ENCODE measurements at regions not wholly inside any gene's neighbourhood (a gene's known extent, or its start where the extent isn't known, plus 50 kb on each side); places are given as distances from the start of the nearest gene placed in this dataset.

DNA sequence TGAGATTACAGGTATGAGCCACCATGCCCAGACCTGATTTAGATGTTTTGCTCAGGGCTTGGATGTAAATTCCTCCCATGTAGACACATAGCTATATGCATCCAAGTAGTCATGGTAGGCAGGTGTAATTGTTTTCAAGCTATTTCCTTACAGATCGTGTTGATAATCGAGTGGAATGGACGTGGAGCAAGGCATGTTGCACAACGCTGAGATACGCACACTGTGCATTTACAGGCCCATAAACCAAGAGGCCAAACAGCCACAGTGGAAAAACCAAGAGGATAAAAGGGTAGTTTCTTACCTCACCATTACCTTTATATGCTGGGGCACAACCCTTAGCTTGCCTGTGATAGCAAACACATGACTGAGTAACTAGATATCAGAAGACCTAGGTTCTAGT is 51.0 kb upstream of the ADGRF1 start:
- H2AFZ ChIP-seq (ENCODE audit: low read length), result no peak overlapping the region
- no peaks in the 10 kb centered on the region for H3K9me3 ChIP-seq (ENCODE audit: low read length)
- no peaks in the 10 kb centered on the region for H3K4me1 ChIP-seq (ENCODE audit: insufficient read depth, low read length, severe bottlenecking)
- no peaks in the 10 kb centered on the region for H3K36me3 ChIP-seq (ENCODE audit: insufficient read depth, low read length)
- H3K79me2 ChIP-seq (ENCODE audit: insufficient read depth, low read length), result no peaks in the 10 kb centered on the region
- H3K9me2 ChIP-seq (ENCODE audit: low read depth, low read length), result no peaks in the 10 kb centered on the region
- no peaks in the 10 kb centered on the region for H4K20me1 ChIP-seq (ENCODE audit: insufficient read depth, low read length)
- H3K9ac ChIP-seq (ENCODE audit: low read length), result no peak overlapping the region
- TF ChIP-seq EZH2 (IDR thresholded peaks at IDR 0.05; ENCODE audit: borderline replicate concordance, low read length), result no peak
- no peak for TF ChIP-seq CTCF (IDR thresholded peaks at IDR 0.05; ENCODE audit: low read length)
- no peak overlapping the region for H3K4me3 ChIP-seq (ENCODE audit: low read depth, low read length, poor library complexity, severe bottlenecking)
- no peak overlapping the region for H3K27ac ChIP-seq (ENCODE audit: low read depth, low read length, poor library complexity, severe bottlenecking)
- no peaks in the 10 kb centered on the region for H3F3A ChIP-seq (ENCODE audit: insufficient read depth, low read length)
- no peaks in the 10 kb centered on the region for H3K27me3 ChIP-seq (ENCODE audit: insufficient read depth, low read length)
- H3K4me2 ChIP-seq (ENCODE audit: low read length), result no peak overlapping the region

DNA sequence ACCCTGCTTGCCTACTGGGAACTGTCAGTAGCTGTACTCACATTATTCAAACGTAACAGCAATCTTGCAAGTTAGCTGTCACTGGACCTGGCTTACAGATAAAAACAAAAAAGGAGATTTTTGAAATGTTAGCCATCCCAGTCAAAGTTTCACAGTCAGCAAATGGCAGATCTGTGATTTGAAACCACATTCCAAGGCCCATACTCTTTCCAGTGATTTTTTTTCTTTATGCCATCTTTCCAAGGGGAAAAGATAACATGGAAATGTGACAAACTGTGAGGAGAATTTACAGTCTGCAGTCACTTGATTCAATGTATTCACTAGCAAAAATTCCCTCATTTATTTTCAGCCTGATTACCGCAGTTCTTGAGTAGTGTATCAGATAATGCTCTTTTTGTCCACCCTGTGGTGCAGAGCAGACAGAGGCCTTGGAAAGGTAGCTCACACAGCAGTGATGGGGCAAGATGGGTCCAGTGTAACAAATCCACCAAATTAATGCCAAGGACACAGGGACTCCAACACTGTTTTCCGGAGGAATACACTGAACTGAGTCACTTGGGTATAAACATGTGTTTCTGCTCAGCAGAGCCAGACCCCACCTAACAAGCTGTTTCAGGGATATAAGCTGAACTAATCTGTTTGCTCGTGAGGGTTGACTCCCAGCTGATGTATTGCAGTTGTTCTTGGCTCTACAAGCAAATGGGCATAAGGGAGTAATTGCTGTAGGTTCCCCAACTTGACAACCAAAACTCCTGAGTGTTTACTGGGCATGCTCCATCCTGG is 49.9 kb upstream of the ADGRF1 start:
- H4K20me1 ChIP-seq (ENCODE audit: insufficient read depth, low read length), result no peaks in the 10 kb centered on the region
- H3K79me2 ChIP-seq (ENCODE audit: insufficient read depth, low read length), result no peaks in the 10 kb centered on the region
- H3K36me3 ChIP-seq (ENCODE audit: insufficient read depth, low read length), result no peaks in the 10 kb centered on the region
- no peaks in the 10 kb centered on the region for H3K27me3 ChIP-seq (ENCODE audit: insufficient read depth, low read length)
- H3K9ac ChIP-seq (ENCODE audit: low read length), result no peak overlapping the region
- no peaks in the 10 kb centered on the region for H3K9me2 ChIP-seq (ENCODE audit: low read depth, low read length)
- no peak overlapping the region for H3K27ac ChIP-seq (ENCODE audit: low read depth, low read length, poor library complexity, severe bottlenecking)
- no peak overlapping the region for H2AFZ ChIP-seq (ENCODE audit: low read length)
- no peak overlapping the region for H3K4me2 ChIP-seq (ENCODE audit: low read length)
- no peak for TF ChIP-seq EZH2 (IDR thresholded peaks at IDR 0.05; ENCODE audit: borderline replicate concordance, low read length)
- TF ChIP-seq CTCF (IDR thresholded peaks at IDR 0.05; ENCODE audit: low read length), result no peak
- H3F3A ChIP-seq (ENCODE audit: insufficient read depth, low read length), result no peaks in the 10 kb centered on the region
- no peak overlapping the region for H3K4me3 ChIP-seq (ENCODE audit: low read depth, low read length, poor library complexity, severe bottlenecking)
- H3K4me1 ChIP-seq (ENCODE audit: insufficient read depth, low read length, severe bottlenecking), result no peaks in the 10 kb centered on the region
- H3K9me3 ChIP-seq (ENCODE audit: low read length), result no peaks in the 10 kb centered on the region
